Gastrocnemius medialis (tissue), 4 donors: ENCODE measurements at regions not wholly inside any gene's neighbourhood (a gene's known extent, or its start where the extent isn't known, plus 50 kb on each side); places are given as distances from the start of the nearest gene placed in this dataset.
A peak's percentile ranks its signal among the peaks of the same experiment; 100 is the strongest.

Experiments used
- ATAC-seq, 2 donors: fragments of 150-250 bp; one replicate each; pipeline ENCODE4 v1.9.1; 2016
- DNase-seq, 2 donors: peaks; one replicate each; pipeline ENCODE4 v3.0.0-alpha.2; 2019
- H3K27ac ChIP-seq, 4 donors: fragments of 200-600 bp; sonication (generic); 1 replicate in 1 of 4; 2 replicates in 3 of 4; pipeline ENCODE4 v1.5.1; 2016 to 2018; ENCODE audit warnings: mild to moderate bottlenecking in 2 of 4, moderate library complexity in 1 of 4
- H3K27me3 ChIP-seq, 3 donors: fragments of 200-600 bp; sonication (generic) in 2 of 3; 1 replicate in 1 of 3; 2 replicates in 2 of 3; pipeline versions ENCODE4 v1.5.1 to v1.6.0; 2016 to 2019; ENCODE audit warnings: mild to moderate bottlenecking in 1 of 3, moderate library complexity in 1 of 3
- H3K36me3 ChIP-seq, 2 donors: fragments of 200-600 bp; sonication (generic) in 1 of 2; one replicate each; pipeline ENCODE4 v1.5.1; 2017 to 2018
- H3K4me1 ChIP-seq, 2 donors: fragments of 200-600 bp; sonication (generic) in 1 of 2; one replicate each; pipeline ENCODE4 v1.5.1; 2016 to 2017; ENCODE audit warnings: mild to moderate bottlenecking in 2 of 2
- H3K4me3 ChIP-seq, 4 donors: fragments of 200-600 bp; sonication (generic) in 3 of 4; 1 replicate in 1 of 4; 2 replicates in 3 of 4; pipeline ENCODE4 v1.5.1; 2016 to 2019; ENCODE audit warnings: mild to moderate bottlenecking in 2 of 4
- H3K9me3 ChIP-seq, 3 donors: fragments of 200-600 bp; sonication (generic) in 2 of 3; 1 replicate in 1 of 3; 2 replicates in 2 of 3; pipeline ENCODE4 v1.5.1; 2016 to 2019
- POLR2A ChIP-seq, 2 donors: fragments of 450-650 bp; IDR thresholded peaks; one replicate each; pipeline ENCODE4 v1.6.1; 2017; ENCODE audit warnings: antibody characterized with exemption in 2 of 2, mild to moderate bottlenecking in 2 of 2, moderate library complexity in 2 of 2
- in situ Hi-C, 4 donors: fragments of 200-750 bp; cut with MboI; loops; one replicate each; pipeline versions ENCODE4 v1.15.0 to v1.8.0; 2017; ENCODE audit warnings: low sequenced_read_pairs in 4 of 4
- intact Hi-C: fragments of 100-400 bp; cut with DNase I; formaldehyde crosslinking; loops from one replicate; pipeline ENCODE4 v1.15.1; 2023; ENCODE audit warnings: low total_unique reads
- TF ChIP-seq, protein P1 (sequence below), 5 experiments: fragments of 450-650 bp in 3 of 5; fragments of 200-600 bp in 2 of 5; sonication (generic) in 2 of 5; IDR thresholded peaks in 4 of 5; conservative IDR thresholded peaks in 1 of 5; 1 replicate in 4 of 5; 2 replicates in 1 of 5; pipeline ENCODE4 v1.5.1; 2016 to 2019; ENCODE audit warnings: antibody characterized with exemption in 5 of 5, mild to moderate bottlenecking in 3 of 5, moderate library complexity in 3 of 5

DNA sequence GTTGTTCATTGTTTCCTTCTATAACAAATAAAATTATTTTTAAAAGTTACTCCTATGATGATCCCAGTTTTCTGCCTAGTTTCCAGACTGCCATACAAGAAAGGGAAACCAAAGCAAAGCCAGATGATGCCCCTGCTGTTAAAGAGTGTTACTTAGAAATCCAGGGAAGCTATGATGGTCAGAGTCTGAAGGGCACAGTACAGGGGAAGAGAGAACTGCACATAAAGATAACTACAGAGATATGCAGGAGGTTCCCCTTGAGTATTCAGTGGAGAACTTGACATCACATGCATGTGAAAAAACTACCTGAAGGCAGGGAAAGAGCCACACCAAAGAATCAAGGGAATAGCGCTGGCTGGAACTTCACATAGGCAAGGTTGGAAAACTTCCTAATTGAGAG, 494.2 kb upstream of the FSTL5 start:
- ATAC-seq (no peak), DNase-seq (no peak)
- intact Hi-C loops, result no loop called here
- Histone ChIP-seq H3K27ac (no peak overlapping the region), H3K4me1 (no peaks in the 10 kb centered on the region), H3K27me3 (no peaks in the 10 kb centered on the region), H3K4me3 (no peak overlapping the region), H3K9me3 (no peaks in the 10 kb centered on the region), H3K36me3 (no peaks in the 10 kb centered on the region)
- in situ Hi-C loops, result no loop called here
- TF ChIP-seq POLR2A (IDR thresholded peaks at IDR 0.05), result no peak
- TF ChIP-seq, protein P1, sequence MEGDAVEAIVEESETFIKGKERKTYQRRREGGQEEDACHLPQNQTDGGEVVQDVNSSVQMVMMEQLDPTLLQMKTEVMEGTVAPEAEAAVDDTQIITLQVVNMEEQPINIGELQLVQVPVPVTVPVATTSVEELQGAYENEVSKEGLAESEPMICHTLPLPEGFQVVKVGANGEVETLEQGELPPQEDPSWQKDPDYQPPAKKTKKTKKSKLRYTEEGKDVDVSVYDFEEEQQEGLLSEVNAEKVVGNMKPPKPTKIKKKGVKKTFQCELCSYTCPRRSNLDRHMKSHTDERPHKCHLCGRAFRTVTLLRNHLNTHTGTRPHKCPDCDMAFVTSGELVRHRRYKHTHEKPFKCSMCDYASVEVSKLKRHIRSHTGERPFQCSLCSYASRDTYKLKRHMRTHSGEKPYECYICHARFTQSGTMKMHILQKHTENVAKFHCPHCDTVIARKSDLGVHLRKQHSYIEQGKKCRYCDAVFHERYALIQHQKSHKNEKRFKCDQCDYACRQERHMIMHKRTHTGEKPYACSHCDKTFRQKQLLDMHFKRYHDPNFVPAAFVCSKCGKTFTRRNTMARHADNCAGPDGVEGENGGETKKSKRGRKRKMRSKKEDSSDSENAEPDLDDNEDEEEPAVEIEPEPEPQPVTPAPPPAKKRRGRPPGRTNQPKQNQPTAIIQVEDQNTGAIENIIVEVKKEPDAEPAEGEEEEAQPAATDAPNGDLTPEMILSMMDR (IDR thresholded peaks at IDR 0.05 in 4 of 5, conservative IDR thresholded peaks at IDR 0.05 in 1 of 5), result no peak

DNA sequence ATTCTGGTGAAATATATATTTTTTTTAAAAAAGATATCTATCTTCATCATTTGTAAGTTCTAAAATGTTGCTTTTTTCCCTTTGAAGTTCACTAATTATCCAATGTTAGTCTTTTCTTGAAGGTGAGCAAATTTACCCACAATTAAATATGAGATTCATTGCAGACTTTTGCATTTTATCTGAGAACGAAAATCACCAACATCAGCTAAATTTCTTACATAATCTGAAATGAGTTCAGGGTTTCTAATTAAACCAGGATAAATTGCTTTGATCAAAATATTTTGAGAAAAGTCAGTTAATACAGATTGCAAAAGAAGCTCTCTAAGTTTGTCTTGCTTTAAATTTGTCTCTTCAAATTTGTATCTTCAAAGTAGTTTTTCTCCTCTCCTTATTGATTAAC, 486.4 kb upstream of the FSTL5 start:
- no peaks in the 10 kb centered on the region for H3K9me3 ChIP-seq
- TF ChIP-seq, protein P1 (IDR thresholded peaks at IDR 0.05 in 4 of 5, conservative IDR thresholded peaks at IDR 0.05 in 1 of 5), result no peak
- no peaks in the 10 kb centered on the region for H3K27me3 ChIP-seq
- no peaks in the 10 kb centered on the region for H3K4me1 ChIP-seq
- H3K36me3 ChIP-seq, result no peaks in the 10 kb centered on the region
- H3K27ac ChIP-seq, result no peak overlapping the region
- no peak overlapping the region for H3K4me3 ChIP-seq
- in situ Hi-C loops, result no loop called here
- intact Hi-C loops, result no loop called here
- DNase-seq (no peak), ATAC-seq (no peak)

GRCh38 chr4:162645381-162645780, 481.6 kb upstream of the FSTL5 start:
- H3K27ac ChIP-seq, result no peak overlapping the region
- H3K4me1 ChIP-seq, result no peaks in the 10 kb centered on the region
- no peaks in the 10 kb centered on the region for H3K27me3 ChIP-seq
- H3K9me3 ChIP-seq, result no peaks in the 10 kb centered on the region
- in situ Hi-C loops, result loop anchor here in 1 of 4 donors (10.0 kb wide), 1 partner anchor 389 kb away; no protein-coding TSS in a partner anchor
- H3K36me3 ChIP-seq, result no peaks in the 10 kb centered on the region
- H3K4me3 ChIP-seq, result no peak overlapping the region
- no peak for TF ChIP-seq POLR2A (IDR thresholded peaks at IDR 0.05)
- TF ChIP-seq, protein P1 (IDR thresholded peaks at IDR 0.05 in 4 of 5, conservative IDR thresholded peaks at IDR 0.05 in 1 of 5), result peak in 2 of 5 experiments; percentile 23 to 55
- no peak for ATAC-seq
- no peak for DNase-seq
- intact Hi-C loops, result loop anchor here (5.0 to 10.0 kb wide), 2 partner anchors 389 to 687 kb away; partner anchors contain the start of gene NPY1R

- in situ Hi-C loops, result loop anchor here in 1 of 4 donors (10.0 kb wide), 1 partner anchor 390 kb away; no protein-coding TSS in a partner anchor
These were observed 480.5 kb upstream of the FSTL5 start for GRCh38 chr4:162644346-162644745.

More at GRCh38 chr4:162644346-162644745, 480.5 kb upstream of the FSTL5 start:
- intact Hi-C loops, result loop anchor here (10.0 kb wide), 1 partner anchor 390 kb away; no protein-coding TSS in a partner anchor
- DNase-seq, result no peak
- Histone ChIP-seq H3K4me1 (no peaks in the 10 kb centered on the region), H3K9me3 (no peaks in the 10 kb centered on the region), H3K27me3 (no peaks in the 10 kb centered on the region), H3K4me3 (no peak overlapping the region), H3K27ac (no peak overlapping the region), H3K36me3 (no peaks in the 10 kb centered on the region)
- ATAC-seq, result no peak
- TF ChIP-seq, protein P1 (IDR thresholded peaks at IDR 0.05 in 4 of 5, conservative IDR thresholded peaks at IDR 0.05 in 1 of 5), result no peak
- TF ChIP-seq POLR2A (IDR thresholded peaks at IDR 0.05), result no peak
